HEK293 (cell line): ENCODE measurements at regions not wholly inside any gene's neighbourhood (a gene's known extent, or its start where the extent isn't known, plus 50 kb on each side); places are given as distances from the start of the nearest gene placed in this dataset.

ENCODE experiments used
- CTCF ChIA-PET: fragments of 350-600 bp; formaldehyde crosslinking; extraction: SDS; loops from one replicate; lab custom pipeline; 2021; ENCODE audit warnings: antibody characterized with exemption; lab: Yijun Ruan, JAX
- POLR2A ChIA-PET: fragments of 300-600 bp; formaldehyde crosslinking; extraction: SDS; loops from one replicate; lab custom pipeline; 2020; ENCODE audit warnings: antibody characterized with exemption, inconsistent platforms; lab: Yijun Ruan, JAX
- H3K27ac ChIP-seq: fragments of 200-500 bp; sonication (Bioruptor generic); 2 replicates; pipeline ENCODE4 v1.5.1; 2014; ENCODE audit warnings: low read depth, low read length, control low read depth, inconsistent platforms; ENCODE audit errors: extremely low read depth
- H3K36me3 ChIP-seq, 2 experiments: fragments of 200-500 bp in 1 of 2; sonication (Bioruptor generic) in 1 of 2; 1 replicate in 1 of 2; 2 replicates in 1 of 2; pipeline ENCODE4 v1.5.1; 2014 to 2017; ENCODE audit warnings: inconsistent platforms in 2 of 2, low read length in 2 of 2; ENCODE audit not compliant: control insufficient read depth in 2 of 2, insufficient read depth in 1 of 2
- H3K4me1 ChIP-seq: fragments of 200-500 bp; sonication (Bioruptor generic); 2 replicates; pipeline ENCODE4 v1.5.1; 2014; ENCODE audit warnings: mild to moderate bottlenecking, low read length, inconsistent platforms; ENCODE audit not compliant: control insufficient read depth, insufficient read depth
- H3K4me3 ChIP-seq: 2 replicates; pipeline ENCODE4 v1.5.1; 2011; ENCODE audit warnings: low read depth, mild to moderate bottlenecking, control low read depth, low read length, moderate library complexity
- H3K9me3 ChIP-seq: fragments of 200-500 bp; sonication (Bioruptor generic); 2 replicates; pipeline ENCODE4 v1.5.1; 2014; ENCODE audit warnings: low read depth, low read length, inconsistent platforms; ENCODE audit not compliant: control insufficient read depth, insufficient read depth
- BCL11A ChIP-seq: fragments of 450-650 bp; formaldehyde crosslinking; IDR thresholded peaks from 2 replicates; pipeline ENCODE4 v1.5.1; 2016; ENCODE audit warnings: low read depth, missing biosample characterization, missing genetic modification characterization
- CTCF ChIP-seq: fragments of 450-650 bp; formaldehyde crosslinking; IDR thresholded peaks from 2 replicates; pipeline ENCODE4 v1.5.1; 2016; ENCODE audit warnings: missing biosample characterization, missing genetic modification characterization
- KLF1 ChIP-seq: fragments of 450-650 bp; formaldehyde crosslinking; IDR thresholded peaks from 2 replicates; pipeline ENCODE4 v1.5.1; 2016; ENCODE audit warnings: missing biosample characterization, missing genetic modification characterization
- KLF8 ChIP-seq: fragments of 450-650 bp; formaldehyde crosslinking; IDR thresholded peaks from 2 replicates; pipeline ENCODE4 v1.5.1; 2016; ENCODE audit warnings: missing biosample characterization, missing genetic modification characterization
- OSR2 ChIP-seq: fragments of 450-650 bp; formaldehyde crosslinking; IDR thresholded peaks from 2 replicates; pipeline ENCODE4 v1.5.1; 2016; ENCODE audit warnings: missing biosample characterization, missing genetic modification characterization
- RBAK ChIP-seq: fragments of 450-650 bp; formaldehyde crosslinking; IDR thresholded peaks from 2 replicates; pipeline ENCODE4 v1.5.1; 2016; ENCODE audit warnings: missing biosample characterization, missing genetic modification characterization
- ZBTB20 ChIP-seq: fragments of 450-650 bp; formaldehyde crosslinking; IDR thresholded peaks from 2 replicates; pipeline ENCODE4 v1.5.1; 2016; ENCODE audit warnings: missing biosample characterization, missing genetic modification characterization
- ZBTB21 ChIP-seq: fragments of 450-650 bp; formaldehyde crosslinking; IDR thresholded peaks from 2 replicates; pipeline ENCODE4 v1.5.1; 2017; ENCODE audit warnings: missing biosample characterization, missing genetic modification characterization
- ZNF114 ChIP-seq: fragments of 450-650 bp; formaldehyde crosslinking; IDR thresholded peaks from 2 replicates; pipeline ENCODE4 v1.5.0; 2017; ENCODE audit warnings: missing biosample characterization, missing genetic modification characterization
- ZNF202 ChIP-seq: fragments of 450-650 bp; formaldehyde crosslinking; IDR thresholded peaks from 2 replicates; pipeline ENCODE4 v1.5.1; 2016; ENCODE audit warnings: missing biosample characterization, missing genetic modification characterization, borderline replicate concordance
- ZNF221 ChIP-seq: fragments of 450-650 bp; formaldehyde crosslinking; IDR thresholded peaks from 2 replicates; pipeline ENCODE4 v1.5.1; 2017; ENCODE audit warnings: missing biosample characterization, missing genetic modification characterization, borderline replicate concordance
- ZNF366 ChIP-seq: fragments of 450-650 bp; formaldehyde crosslinking; conservative IDR thresholded peaks from 2 replicates; pipeline ENCODE4 v1.5.1; 2016; ENCODE audit warnings: missing biosample characterization, missing genetic modification characterization
- ZNF426 ChIP-seq: fragments of 450-650 bp; formaldehyde crosslinking; IDR thresholded peaks from 2 replicates; pipeline ENCODE4 v1.5.1; 2017; ENCODE audit warnings: missing biosample characterization, missing genetic modification characterization, mild to moderate bottlenecking, inconsistent platforms, moderate library complexity
- ZNF544 ChIP-seq: fragments of 450-650 bp; formaldehyde crosslinking; IDR thresholded peaks from 2 replicates; pipeline ENCODE4 v1.5.0; 2017; ENCODE audit warnings: missing biosample characterization, missing genetic modification characterization
- ZNF548 ChIP-seq: fragments of 450-650 bp; formaldehyde crosslinking; IDR thresholded peaks from 2 replicates; pipeline ENCODE4 v1.5.1; 2016; ENCODE audit warnings: missing biosample characterization, missing genetic modification characterization
- ZNF585B ChIP-seq: fragments of 450-650 bp; formaldehyde crosslinking; IDR thresholded peaks from 2 replicates; pipeline ENCODE4 v1.5.1; 2016; ENCODE audit warnings: missing biosample characterization, missing genetic modification characterization
- ZNF792 ChIP-seq: fragments of 450-650 bp; formaldehyde crosslinking; IDR thresholded peaks from 2 replicates; pipeline ENCODE4 v1.5.1; 2016; ENCODE audit warnings: missing biosample characterization, missing genetic modification characterization
- TF ChIP-seq, protein P1 (sequence below): fragments of 450-650 bp; formaldehyde crosslinking; IDR thresholded peaks from 2 replicates; pipeline ENCODE4 v1.5.1; 2016; ENCODE audit warnings: missing biosample characterization, missing genetic modification characterization
- TF ChIP-seq, protein P2 (sequence below): fragments of 450-650 bp; formaldehyde crosslinking; optimal IDR thresholded peaks from 2 replicates; pipeline ENCODE3; 2016; ENCODE audit warnings: missing biosample characterization, mild to moderate bottlenecking, missing genetic modification characterization
- TF ChIP-seq, protein P3 (sequence below): fragments of 450-650 bp; formaldehyde crosslinking; IDR thresholded peaks from 2 replicates; pipeline ENCODE4 v1.5.1; 2017; ENCODE audit warnings: missing biosample characterization, missing genetic modification characterization

DNA sequence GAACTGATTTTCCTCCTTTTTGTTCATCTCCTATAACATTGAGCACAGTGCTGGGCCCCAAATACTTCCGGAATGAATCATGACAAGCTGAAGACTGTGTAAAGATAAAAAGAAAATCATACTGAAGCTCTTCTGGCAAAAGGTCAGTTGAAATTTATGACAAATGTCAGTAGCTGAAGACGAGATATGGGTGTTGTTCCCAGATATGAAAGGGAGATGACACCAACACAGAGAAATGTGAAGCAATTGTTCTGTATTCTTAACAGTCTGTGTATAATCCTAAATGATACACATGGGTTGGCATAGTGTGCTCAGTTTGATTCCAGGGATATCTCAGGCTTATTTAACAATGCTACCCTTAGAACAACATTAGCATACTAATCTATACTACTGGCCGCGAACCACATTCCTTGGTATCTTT lies 170.5 kb upstream of the PITX2 start:
- H3K27ac ChIP-seq, result no peak overlapping the region
- no peak for TF ChIP-seq RBAK (tag by site-specific recombination)
- no peak for TF ChIP-seq CTCF (tag by site-specific recombination)
- TF ChIP-seq ZNF202 (tag by site-specific recombination), result no peak
- no peak for TF ChIP-seq KLF8
- TF ChIP-seq ZNF221, result no peak
- no peak for TF ChIP-seq KLF1 (tag by site-specific recombination)
- TF ChIP-seq ZNF544 (tag by site-specific recombination), result no peak
- TF ChIP-seq, protein P1, sequence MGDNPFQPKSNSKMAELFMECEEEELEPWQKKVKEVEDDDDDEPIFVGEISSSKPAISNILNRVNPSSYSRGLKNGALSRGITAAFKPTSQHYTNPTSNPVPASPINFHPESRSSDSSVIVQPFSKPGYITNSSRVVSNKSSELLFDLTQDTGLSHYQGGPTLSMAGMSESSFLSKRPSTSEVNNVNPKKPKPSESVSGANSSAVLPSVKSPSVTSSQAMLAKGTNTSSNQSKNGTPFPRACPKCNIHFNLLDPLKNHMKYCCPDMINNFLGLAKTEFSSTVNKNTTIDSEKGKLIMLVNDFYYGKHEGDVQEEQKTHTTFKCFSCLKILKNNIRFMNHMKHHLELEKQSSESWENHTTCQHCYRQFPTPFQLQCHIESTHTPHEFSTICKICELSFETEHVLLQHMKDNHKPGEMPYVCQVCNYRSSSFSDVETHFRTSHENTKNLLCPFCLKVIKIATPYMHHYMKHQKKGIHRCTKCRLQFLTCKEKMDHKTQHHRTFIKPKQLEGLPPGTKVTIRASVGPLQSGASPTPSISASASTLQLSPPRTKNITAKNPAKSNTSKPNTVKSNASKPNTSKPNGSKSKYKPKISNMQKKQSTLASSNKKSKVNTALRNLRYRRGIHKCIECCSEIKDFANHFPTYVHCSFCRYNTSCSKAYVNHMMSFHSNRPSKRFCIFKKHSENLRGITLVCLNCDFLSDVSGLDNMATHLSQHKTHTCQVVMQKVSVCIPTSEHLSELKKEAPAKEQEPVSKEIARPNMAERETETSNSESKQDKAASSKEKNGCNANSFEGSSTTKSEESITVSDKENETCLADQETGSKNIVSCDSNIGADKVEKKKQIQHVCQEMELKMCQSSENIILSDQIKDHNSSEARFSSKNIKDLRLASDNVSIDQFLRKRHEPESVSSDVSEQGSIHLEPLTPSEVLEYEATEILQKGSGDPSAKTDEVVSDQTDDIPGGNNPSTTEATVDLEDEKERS (tag by site-specific recombination), result no peak
- no peak for TF ChIP-seq ZBTB20
- no peak for TF ChIP-seq ZNF585B (tag by site-specific recombination)
- TF ChIP-seq, protein P2, sequence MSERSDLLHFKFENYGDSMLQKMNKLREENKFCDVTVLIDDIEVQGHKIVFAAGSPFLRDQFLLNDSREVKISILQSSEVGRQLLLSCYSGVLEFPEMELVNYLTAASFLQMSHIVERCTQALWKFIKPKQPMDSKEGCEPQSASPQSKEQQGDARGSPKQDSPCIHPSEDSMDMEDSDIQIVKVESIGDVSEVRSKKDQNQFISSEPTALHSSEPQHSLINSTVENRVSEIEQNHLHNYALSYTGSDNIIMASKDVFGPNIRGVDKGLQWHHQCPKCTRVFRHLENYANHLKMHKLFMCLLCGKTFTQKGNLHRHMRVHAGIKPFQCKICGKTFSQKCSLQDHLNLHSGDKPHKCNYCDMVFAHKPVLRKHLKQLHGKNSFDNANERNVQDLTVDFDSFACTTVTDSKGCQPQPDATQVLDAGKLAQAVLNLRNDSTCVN (tag by site-specific recombination), result no peak
- no peak for TF ChIP-seq ZNF792 (tag by site-specific recombination)
- no peak for TF ChIP-seq OSR2
- TF ChIP-seq, protein P3, sequence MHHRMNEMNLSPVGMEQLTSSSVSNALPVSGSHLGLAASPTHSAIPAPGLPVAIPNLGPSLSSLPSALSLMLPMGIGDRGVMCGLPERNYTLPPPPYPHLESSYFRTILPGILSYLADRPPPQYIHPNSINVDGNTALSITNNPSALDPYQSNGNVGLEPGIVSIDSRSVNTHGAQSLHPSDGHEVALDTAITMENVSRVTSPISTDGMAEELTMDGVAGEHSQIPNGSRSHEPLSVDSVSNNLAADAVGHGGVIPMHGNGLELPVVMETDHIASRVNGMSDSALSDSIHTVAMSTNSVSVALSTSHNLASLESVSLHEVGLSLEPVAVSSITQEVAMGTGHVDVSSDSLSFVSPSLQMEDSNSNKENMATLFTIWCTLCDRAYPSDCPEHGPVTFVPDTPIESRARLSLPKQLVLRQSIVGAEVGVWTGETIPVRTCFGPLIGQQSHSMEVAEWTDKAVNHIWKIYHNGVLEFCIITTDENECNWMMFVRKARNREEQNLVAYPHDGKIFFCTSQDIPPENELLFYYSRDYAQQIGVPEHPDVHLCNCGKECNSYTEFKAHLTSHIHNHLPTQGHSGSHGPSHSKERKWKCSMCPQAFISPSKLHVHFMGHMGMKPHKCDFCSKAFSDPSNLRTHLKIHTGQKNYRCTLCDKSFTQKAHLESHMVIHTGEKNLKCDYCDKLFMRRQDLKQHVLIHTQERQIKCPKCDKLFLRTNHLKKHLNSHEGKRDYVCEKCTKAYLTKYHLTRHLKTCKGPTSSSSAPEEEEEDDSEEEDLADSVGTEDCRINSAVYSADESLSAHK (tag by site-specific recombination), result no peak
- TF ChIP-seq ZBTB21 (tag by site-specific recombination), result no peak
- TF ChIP-seq ZNF114 (tag by site-specific recombination), result no peak
- TF ChIP-seq, all 188 proteins: peak for 0
- CTCF ChIA-PET, result interaction anchor here (0.7 kb wide), 2 partner anchors 46 to 178 kb away, joined by 3 to 4 read pairs; no protein-coding TSS in a partner anchor
- POLR2A ChIA-PET, result no interaction called here
- no peaks in the 10 kb centered on the region for H3K36me3 ChIP-seq
- peaks cover 3% of the 10 kb centered on the region for H3K4me1 ChIP-seq
- no peaks in the 10 kb centered on the region for H3K9me3 ChIP-seq
- no peak overlapping the region for H3K4me3 ChIP-seq

GRCh38 chr4:110793890-110794554 lies 171.1 kb upstream of the PITX2 start:
- POLR2A ChIA-PET, result no interaction called here
- H3K9me3 ChIP-seq, result no peaks in the 10 kb centered on the region
- TF ChIP-seq ZNF548 (tag by site-specific recombination), result no peak
- TF ChIP-seq BCL11A (tag by site-specific recombination), result no peak
- TF ChIP-seq ZNF426 (tag by site-specific recombination), result no peak
- no peak for TF ChIP-seq ZNF366 (tag by site-specific recombination)
- TF ChIP-seq, all 188 proteins: peak for 0
- H3K27ac ChIP-seq, result no peak overlapping the region
- H3K4me1 ChIP-seq, result peaks cover 3% of the 10 kb centered on the region
- no peaks in the 10 kb centered on the region for H3K36me3 ChIP-seq
- CTCF ChIA-PET, result interaction anchor here (0.5 to 0.7 kb wide), 3 partner anchors 46 to 567 kb away, joined by 3 to 4 read pairs (median 3); no protein-coding TSS in a partner anchor
- H3K4me3 ChIP-seq, result no peak overlapping the region
